ENCODE measurements at regions not wholly inside any gene's neighbourhood (a gene's known extent, or its start where the extent isn't known, plus 50 kb on each side); places are given as distances from the start of the nearest gene placed in this dataset.

DNA sequence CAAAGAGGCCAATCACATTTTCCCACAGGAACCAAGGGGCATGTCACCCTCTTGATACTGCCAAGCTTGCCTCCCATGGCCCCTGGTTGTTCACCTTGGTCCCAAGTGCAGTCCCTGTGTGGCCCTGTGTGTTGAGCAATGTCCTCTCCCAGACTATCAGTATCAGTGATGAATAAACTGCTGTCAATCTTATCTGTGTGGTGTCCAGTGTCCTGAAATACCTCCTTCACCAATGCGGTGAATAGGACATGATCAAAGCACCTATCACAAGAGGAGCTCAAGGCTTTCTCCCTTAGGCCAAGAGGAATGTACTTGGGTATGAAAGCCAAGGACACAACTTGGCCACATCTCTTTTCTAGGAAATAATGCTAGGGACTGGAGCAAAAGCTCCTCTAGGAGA lies 68.2 kb downstream of the MAIP1 start:
- TF ChIP-seq, protein P1, sequence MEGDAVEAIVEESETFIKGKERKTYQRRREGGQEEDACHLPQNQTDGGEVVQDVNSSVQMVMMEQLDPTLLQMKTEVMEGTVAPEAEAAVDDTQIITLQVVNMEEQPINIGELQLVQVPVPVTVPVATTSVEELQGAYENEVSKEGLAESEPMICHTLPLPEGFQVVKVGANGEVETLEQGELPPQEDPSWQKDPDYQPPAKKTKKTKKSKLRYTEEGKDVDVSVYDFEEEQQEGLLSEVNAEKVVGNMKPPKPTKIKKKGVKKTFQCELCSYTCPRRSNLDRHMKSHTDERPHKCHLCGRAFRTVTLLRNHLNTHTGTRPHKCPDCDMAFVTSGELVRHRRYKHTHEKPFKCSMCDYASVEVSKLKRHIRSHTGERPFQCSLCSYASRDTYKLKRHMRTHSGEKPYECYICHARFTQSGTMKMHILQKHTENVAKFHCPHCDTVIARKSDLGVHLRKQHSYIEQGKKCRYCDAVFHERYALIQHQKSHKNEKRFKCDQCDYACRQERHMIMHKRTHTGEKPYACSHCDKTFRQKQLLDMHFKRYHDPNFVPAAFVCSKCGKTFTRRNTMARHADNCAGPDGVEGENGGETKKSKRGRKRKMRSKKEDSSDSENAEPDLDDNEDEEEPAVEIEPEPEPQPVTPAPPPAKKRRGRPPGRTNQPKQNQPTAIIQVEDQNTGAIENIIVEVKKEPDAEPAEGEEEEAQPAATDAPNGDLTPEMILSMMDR (IDR thresholded peaks at IDR 0.05; ENCODE audit: low read length): no peak
- TF ChIP-seq EZH2 (IDR thresholded peaks at IDR 0.05; ENCODE audit: borderline replicate concordance, low read length): no peak

Data from OCI-LY1 (cell line).